ENCODE measurements at regions not wholly inside any gene's neighbourhood (a gene's known extent, or its start where the extent isn't known, plus 50 kb on each side); places are given as distances from the start of the nearest gene placed in this dataset.
"Not testable (repeated sequence)": the region's sequence is repeated elsewhere in the genome, so short reads cannot be mapped to it uniquely, and the experiment has no call there.

DNA sequence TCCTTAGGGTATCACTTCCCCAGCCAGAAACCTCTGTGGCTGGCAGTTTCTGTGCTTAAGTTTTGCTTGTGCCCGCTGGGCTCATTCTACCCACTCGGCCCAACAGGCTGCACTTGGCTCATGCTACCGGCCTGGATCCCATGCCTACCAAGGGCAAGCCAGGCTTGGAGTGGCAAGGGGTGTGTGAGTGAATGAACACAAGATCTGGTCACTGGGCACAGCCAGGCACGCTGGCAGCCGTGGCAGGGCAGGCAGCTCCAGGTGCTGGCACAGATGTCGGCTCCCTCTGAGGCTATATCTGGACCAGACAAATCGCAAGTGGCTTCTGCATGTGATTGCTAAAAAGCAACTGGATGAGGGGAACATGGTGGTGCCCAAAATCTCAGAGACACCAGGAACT, 740.5 kb upstream of the B3GALT2 start:
- no peak for DNase-seq (ENCODE audit: low read depth in 2 of 2)

DNA sequence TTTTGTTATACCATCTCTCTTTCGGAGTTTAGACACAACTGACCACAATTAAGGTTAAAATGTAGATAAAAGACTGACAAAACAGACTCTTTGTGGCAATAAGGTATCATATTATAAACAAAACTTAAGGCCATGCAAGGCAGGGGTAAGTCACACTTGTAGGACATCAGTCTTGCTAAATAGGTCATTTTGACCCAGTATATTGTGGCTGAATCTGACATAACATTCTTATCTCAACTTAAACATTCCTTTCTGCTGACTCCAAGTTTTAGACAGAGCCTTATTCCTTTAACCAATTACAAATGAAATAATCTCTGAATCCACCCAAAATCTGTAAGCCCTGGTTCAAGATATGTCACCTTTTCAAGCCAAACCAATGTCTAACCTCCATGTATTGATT, 733.4 kb upstream of the B3GALT2 start:
- no peak for DNase-seq (ENCODE audit: low read depth in 2 of 2)

DNA sequence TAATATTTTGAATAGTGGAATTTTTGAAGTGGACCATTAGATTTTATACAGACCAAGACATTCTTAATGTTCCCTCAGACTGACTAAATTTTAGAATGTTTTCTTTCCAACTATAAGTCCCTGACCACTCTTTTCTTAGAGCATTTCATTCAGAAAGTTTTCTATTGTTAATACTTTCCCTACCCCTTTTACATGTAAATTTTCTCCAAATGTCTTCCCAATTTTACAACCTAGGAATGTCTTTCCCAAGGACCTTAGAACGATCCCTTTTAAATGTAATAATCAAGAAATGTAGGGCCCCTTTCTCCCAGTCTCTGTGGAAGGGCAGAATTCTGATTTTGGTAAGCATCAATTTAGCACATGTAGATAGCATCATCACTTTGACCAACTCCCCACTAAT, 730.0 kb upstream of the B3GALT2 start:
- DNase-seq (ENCODE audit: low read depth in 2 of 2), result no peak

DNA sequence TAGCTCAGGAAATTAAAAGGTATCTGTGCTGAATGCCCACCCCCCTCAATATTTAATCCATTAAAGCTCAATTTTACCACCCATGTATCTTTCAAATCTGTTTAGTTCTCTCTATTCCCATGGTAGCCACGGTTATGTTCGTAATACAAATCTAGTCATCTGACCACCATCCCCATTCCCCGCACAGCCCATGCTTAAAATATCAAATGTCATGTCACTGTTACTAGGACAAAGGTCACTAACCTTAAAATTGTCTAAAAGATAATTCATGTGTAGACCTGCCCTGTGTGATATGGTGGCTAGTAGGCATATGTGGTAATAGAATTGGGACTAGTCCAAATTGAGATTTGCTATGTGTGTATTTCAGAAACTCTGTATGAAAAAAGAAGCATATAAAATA, 728.5 kb upstream of the B3GALT2 start:
- DNase-seq (ENCODE audit: low read depth in 2 of 2), result no peak

DNA sequence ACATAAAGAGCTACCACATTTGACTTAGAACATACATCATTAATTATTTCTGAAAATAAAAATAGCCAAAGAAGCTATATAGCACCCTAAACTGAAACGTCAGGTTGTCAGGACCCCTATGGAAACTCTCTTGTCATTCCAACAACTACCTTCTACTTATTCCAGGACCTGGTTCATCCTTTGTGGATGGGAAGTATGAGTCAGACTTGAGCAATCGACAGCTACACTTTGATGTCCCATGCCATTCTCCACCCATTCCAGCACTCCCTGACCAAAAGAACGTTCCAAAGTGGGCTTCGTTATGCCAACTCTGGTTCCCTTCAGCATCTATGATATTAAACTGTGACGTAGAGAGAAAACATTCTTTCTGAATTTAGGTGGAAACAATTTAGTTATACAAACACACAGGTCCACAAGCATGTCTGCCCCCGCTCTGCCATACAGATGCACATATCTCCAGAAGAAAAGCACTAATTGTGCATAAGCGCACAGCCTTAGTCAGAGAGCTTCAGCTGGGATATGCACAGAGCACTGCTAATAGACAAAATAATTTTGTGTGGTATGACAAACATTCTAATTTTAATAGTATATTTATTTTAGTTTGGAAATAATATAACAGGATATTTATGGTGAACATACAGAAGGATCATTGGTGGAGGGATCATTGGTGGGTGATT, 723.1 kb upstream of the B3GALT2 start:
- DNase-seq (ENCODE audit: low read depth in 2 of 2), result no peak

DNA sequence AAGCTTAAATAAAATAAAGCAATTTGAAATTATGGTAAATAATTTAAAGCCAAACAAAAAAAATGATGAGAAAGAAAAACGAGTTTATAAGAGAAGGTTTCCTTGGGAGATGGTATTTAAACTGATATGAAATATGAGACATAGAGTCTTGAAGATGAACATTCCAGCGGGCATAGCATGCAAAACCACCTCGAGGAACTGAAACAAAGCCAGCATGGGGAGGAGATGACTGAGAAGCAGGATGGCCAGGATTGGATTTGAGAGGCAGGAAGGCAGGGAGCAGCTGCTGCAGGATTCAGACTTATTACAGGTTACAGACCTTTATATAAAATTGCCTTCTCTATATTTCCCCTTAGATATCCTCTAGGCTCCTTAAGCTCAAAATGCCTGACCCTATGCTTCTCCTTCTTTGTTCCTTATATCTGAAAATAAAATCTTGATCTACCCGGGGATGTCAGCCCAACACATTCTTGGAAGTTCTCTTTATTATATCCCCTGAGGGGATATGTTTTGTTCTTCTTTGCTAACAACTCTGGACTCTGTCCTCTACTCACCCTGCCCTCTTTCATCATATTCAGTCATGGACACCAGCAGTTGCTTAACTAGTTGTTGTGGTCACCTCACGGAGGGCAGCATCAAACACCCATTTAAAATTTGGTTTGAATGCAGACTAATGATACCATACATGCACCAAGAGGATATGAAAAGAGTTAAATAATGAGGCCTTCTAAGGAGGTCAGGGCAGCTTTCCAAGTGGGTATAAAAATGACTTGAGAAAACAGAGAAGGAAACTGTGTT, 719.1 kb upstream of the B3GALT2 start:
- no peak for DNase-seq (ENCODE audit: low read depth in 2 of 2)

DNA sequence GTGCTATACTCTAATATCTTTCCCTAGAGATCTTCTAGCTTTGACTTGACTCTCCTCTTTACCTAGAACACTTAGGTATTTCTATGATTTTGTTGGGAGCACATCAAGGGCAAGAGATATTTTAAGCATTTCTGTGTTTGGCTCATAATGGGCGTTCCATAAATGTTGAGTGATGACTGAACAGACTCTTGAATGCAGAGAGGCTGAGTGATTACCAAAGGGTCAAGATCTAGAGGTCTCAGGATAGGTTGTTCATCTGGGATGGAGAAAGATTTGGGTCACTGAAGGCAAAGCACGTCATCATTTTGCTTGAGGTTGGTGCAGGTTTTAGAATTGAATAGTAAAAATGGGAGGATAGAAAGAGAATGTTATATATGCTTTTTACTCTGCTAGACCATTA, 705.4 kb upstream of the B3GALT2 start:
- DNase-seq (ENCODE audit: low read depth in 2 of 2), result no peak

DNA sequence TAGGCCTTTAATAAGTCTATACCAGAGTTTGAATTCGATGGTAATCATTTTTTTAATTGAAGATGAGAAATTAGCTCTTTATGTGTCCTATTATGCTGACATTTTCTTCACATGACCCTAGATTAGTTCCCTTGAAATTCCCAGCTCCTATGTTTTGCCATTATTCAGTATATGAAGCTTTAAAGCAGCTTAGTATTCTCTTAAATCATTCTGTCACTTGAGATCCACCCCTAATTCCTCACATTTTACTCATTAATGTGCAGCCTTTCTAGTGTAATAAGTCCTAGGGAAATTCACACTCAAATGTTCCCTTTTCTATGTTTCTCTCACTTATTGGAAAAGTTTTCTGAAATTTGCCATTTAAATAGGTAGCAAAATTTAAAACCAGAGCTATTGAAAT, 704.5 kb upstream of the B3GALT2 start:
- no peak for DNase-seq (ENCODE audit: low read depth in 2 of 2)

DNA sequence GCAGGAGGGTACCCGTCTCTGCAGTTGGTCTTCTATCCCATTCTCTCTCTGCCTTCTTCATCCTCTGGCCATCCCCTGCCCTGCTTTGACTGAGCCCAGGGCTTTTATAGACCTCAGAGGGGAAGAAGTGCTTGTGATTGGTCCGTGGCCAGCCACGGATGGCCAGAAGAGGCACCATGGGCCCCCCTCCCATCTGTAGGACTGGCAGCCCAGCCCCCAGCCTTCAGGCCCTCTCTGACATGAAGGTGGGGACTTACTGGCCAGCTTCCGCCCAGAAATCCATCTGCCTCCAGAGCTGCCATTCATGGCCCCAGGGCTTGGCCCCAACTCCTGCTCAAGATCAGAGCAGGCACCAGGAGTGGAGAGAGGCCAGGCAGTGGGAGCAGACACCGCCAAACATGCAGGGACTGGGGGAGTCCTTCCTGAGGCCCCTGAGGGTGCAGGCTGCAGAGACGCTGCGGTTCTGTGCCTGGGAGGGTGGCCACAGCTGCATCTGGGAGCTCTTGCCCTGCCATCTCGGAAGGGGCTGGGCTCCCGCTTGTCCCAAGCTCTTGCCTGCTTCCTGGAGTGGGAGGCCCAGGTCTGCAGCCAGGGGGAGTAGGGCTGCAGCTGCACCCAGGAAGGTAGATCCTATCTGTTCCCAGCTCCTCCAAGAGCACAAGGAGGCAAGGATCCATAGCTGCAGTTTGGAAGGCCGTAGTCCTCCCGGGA, 698.6 kb upstream of the B3GALT2 start:
- no peak for DNase-seq (ENCODE audit: low read depth in 2 of 2)

DNA sequence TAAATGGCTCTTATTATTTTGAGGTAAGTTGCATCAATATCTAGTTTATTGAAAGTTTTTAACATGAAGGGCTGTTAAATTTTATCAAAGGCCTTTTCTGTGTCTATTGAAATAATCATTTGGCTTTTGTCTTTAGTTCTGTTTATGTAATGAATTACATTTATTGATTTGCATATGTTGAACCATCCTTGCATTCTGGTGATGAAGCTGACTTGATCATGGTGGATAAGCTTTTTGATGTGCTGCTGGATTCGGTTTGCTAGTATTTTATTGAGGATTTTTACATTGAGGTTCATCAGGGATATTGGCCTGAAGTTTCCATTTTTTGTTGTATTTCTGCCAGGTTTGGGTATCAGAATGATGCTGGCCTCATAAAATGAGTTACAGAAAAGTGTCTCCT, 691.5 kb upstream of the B3GALT2 start:
- DNase-seq (ENCODE audit: low read depth in 2 of 2), result not testable (repeated sequence)

DNA sequence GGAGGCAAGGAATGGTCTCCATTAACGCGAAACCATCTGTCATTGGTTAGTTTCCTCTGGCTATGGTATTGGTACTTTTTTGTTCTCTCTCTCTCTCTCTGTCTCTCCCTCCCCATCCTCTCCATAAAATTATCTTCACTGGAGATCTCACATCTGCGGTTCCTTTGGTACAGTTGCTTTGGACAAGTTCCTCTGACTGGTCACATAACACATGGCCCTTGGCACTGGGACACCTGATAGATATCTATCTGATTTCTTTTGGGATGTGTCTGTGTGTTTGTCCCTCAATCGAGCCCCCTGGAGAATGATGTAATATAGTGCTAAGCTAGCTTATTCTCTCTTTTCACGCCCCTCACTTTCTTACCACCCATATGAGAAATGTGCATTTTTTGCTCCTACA, 682.0 kb upstream of the B3GALT2 start:
- DNase-seq (ENCODE audit: low read depth in 2 of 2), result no peak

DNA sequence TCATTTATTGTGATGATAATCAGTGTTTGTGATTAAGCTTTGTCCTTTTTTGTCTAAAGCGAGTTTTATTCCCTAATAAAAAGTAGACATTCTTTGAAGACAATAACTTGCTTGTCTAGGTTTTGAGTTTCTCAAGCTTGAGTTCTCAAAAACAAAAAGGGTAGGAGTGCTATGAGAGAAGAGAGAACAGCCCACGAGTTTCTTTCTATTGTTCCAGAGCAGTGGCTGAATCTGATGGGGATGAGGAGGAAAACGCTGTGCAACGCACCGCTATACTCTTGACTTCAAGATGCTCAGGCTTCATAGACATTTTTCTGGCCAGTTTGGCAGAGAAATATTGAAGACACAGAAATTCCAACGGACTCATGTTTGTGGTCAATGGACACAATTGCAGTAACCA, 669.8 kb upstream of the B3GALT2 start:
- DNase-seq (ENCODE audit: low read depth in 2 of 2), result no peak

DNA sequence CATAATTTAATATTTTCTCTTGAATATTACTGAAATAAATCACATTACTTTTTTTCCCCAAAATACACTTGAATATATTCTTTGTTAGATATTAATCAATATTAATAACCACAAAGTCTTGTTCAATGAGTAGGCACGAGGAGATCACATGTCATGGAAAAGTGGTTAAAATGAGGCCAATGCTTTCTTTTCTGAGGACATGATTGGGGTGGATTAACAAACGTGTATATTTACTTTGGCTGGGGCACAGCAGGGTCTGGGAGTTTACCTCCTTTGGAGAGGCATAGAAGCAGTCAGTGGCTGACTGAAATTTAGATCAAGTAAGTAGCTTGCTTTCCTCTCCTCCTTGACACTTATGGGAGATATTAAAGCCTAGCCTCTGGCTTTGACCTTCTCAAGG, 664.3 kb upstream of the B3GALT2 start:
- no peak for DNase-seq (ENCODE audit: low read depth in 2 of 2)

DNA sequence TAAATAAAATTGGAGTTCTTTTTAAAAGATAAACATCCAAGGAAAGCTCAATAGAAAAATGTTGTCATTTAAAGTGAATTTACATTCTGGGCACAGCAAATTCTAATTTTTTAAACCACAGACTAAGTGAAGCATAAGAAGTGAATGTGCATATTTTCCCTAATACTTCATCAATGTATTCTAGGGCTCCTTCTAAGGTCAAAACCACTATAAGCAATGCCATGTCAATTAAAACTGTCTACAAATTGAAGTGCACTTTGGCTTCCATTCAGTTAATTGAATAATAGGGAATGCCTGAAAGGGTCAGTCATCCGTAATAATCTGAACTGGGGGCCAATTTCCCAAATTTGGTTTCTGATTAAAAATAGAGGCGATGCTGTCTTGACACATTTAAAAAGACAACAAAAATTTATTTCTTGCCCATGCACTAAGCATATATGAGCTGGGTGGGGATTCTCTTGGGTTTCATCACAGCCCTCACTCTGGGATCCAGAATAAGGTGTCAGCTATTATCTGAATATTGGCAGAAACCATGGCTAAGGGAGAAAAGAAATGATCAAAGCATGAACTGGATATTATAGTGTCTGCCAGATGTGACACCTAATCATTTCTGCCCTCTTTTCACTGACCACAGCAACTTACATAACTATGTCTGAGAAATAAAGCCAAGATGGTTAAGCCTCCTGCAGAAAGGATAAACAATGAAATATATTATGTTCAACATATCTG, 660.6 kb upstream of the B3GALT2 start:
- no peak for DNase-seq (ENCODE audit: low read depth in 2 of 2)

DNA sequence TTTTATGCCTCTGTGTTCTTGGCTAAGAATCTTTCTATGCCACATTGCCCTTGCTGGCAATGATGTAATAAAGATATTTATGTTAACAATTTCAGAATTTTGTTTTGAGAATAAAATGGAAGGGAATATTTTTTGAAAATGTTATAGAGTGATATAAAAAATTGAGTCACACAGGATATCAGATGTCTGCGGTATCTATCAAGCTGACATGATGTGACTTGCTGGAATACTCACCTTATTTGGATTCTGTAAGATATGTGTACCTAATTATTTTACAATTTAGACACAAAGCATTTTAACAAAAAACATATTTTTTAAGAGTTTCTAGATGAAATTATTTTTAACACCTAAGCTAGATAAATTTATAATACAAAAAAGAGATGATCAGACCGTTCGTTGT, 660.0 kb upstream of the B3GALT2 start:
- no peak for DNase-seq (ENCODE audit: low read depth in 2 of 2)

DNA sequence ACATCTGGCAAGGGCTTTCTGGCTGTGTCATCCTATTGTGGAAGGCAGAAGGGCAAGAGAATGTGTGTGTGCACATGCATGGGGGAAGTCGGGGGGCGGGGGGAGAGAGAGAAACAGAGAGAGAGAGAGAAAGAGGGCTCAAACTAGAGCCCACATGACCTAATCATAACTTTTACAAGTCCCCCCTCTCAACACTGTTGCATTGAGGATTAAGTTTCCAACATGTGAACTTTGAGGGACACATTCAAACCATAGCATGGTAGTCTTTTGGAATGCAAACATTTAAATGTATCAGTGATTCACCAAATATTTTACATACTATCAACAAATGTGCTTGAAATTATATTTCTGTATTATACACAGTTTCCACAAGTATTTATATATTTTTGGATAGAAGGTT, 655.4 kb upstream of the B3GALT2 start:
- no peak for DNase-seq (ENCODE audit: low read depth in 2 of 2)

DNA sequence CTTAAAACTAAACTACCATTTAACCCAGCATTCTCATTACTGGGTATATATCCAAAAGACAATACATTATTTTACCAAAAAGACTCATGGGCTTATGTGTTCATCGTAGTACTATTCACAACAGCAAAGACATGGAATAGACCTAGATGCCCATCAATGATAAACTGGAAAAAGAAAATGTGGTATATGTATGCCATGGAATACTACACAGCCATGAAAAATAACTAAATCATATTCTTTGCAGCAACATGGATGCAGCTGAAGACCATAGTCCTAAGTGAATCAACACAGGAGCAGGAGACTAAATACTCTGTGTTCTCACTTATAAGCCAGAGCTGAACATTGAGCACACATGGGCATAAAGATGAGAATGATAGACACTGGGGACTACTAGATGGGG, 645.1 kb upstream of the B3GALT2 start:
- DNase-seq (ENCODE audit: low read depth in 2 of 2), result no peak

DNA sequence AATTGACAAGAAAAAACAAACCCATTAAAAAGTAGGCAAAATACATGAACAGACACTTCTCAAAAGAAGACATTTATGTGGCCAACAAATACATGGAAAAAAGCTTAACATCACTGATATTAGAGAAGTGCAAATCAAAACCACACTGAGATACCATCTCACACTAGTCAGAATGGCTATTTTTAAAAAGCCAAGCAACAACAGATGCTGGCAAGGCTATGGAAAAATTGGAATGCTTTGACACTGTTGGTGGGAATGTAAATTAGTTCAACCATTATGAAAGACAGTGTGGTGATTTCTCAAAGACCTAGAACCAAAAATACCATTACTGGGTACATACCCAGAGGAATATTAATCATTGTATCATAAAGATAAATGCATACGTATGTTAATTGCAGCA, 641.1 kb upstream of the B3GALT2 start:
- no peak for DNase-seq (ENCODE audit: low read depth in 2 of 2)

DNA sequence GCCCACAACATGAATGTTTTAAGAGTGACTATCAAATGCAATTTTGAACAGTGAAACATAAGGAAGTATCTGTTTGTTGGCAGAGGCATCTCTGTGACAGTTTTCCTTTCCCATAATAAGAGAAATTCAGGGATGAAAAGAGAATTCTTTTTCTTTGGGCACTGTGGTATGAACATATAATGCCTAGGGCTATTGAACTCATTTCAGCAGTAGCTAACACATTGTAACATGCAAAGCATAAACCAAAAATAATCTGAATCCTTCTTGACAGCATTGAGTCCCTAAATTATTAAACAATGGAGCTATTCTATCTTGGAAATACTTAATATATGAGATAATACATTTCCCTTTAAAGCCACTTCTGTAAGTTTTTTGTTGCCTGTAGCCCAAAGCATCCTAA, 633.0 kb upstream of the B3GALT2 start:
- DNase-seq (ENCODE audit: low read depth in 2 of 2), result no peak

DNA sequence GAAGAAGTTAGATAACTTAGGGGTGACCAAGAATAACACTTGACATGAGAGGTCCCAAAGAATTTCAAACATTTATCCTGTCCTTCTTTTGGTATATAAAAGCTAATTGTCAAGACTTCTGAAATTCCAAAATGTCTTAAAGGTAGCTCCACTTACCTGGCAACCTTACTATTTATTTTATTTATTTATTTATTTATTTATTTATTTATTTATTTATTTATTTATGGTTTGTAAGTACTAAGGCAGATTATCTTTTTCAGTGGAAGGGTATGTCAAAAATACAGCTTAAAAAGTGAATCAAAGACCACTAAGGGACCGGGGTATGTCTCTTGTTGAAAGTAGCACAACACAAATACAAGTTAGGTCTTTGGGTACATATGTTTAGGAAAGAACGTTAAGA, 620.8 kb upstream of the B3GALT2 start:
- no peak for DNase-seq (ENCODE audit: low read depth in 2 of 2)

DNA sequence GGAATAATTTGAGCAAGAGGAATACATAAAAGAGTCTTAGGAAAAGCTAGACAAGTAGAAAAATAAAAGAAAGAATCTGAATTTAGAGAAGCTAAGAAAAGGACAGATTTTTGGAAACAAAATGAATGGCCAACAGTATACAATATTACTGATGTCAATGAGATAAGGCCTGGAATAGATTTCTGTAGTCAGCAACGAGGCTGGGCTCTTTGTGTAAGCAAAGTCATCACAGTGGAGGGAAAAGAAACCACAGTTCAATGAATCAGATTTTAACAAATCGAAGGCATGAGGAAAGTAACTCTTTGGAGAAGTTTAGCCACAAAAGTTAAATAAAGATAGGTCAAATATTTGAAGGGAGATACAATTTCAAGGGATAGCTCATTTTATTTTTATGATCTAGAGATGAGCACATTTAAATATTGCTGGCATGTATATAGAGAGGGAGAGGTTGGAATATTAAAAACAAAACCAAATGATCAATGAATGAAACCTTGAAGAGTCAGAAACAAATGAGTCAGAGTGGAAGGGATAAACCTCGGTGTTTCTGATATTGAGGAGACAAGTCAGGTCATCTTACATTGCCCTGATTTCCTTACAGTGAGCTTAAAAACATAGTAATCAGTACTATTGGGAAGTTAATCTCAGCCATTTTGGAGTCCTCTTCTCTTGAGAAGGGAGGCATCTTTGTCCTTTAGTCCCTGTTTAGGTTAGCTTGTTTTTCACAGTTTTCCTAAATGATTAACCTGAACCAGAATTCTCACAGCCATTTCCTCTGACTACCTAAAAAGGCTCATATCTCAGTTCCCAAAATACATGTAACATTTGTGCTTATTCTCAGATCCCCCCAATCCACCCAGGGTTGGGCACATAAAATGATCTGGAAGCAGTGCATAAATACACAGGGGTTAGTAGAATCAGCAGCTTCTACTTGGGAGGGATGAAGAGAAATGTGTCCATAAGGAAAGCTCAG, 620.0 kb upstream of the B3GALT2 start:
- no peak for DNase-seq (ENCODE audit: low read depth in 2 of 2)
